ELF-1 (cell line): ENCODE measurements at regions not wholly inside any gene's neighbourhood (a gene's known extent, or its start where the extent isn't known, plus 50 kb on each side); places are given as distances from the start of the nearest gene placed in this dataset.
"Not testable (repeated sequence)": the region's sequence is repeated elsewhere in the genome, so short reads cannot be mapped to it uniquely, and the experiment has no call there.

Source experiments
- DNase-seq: peaks from one replicate; pipeline ENCODE4 v3.0.0-alpha.2; 2016; ENCODE audit warnings: low read depth, low spot score

- no peak for DNase-seq
Observed at GRCh38 chr2:123359636-123360035, 665.5 kb upstream of the CNTNAP5 start.

DNA sequence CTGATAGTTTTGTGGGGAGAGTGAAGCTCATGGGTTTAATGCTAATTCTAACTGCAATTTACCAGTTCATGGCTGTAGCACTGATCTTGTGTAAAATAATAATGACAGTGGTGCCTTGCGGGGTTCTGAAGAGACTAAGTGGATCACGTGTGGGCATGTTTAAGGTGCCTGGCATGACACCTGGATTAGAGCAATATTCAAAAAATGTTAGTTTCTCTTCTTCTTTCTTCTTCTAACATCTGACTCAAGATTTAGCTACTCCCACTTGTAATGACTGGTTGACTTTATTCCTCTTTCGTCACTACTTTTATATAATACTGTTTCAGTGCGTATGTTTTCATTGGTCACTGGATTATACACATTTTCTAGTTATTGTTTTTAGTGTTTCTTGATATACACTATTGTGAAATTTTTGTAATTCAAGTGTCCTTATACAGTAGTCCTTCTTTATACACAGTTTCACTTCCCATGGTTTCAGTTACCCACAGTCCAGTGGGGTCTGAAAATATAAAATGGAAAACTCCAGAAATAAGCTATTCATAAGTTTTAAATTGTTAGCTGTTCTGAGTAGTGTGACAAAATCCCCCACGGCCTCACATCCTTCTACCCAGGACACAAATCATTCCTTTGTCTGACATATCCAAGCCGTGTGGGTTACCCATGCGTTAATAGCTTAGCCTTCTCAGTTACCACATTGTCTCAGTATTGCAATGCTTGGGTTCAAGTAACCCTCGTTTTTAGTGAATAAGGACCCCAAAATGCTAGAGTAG, 662.2 kb upstream of the CNTNAP5 start:
- DNase-seq: no peak

GRCh38 chr2:123363826-123364225, 661.3 kb upstream of the CNTNAP5 start:
- DNase-seq: no peak

DNA sequence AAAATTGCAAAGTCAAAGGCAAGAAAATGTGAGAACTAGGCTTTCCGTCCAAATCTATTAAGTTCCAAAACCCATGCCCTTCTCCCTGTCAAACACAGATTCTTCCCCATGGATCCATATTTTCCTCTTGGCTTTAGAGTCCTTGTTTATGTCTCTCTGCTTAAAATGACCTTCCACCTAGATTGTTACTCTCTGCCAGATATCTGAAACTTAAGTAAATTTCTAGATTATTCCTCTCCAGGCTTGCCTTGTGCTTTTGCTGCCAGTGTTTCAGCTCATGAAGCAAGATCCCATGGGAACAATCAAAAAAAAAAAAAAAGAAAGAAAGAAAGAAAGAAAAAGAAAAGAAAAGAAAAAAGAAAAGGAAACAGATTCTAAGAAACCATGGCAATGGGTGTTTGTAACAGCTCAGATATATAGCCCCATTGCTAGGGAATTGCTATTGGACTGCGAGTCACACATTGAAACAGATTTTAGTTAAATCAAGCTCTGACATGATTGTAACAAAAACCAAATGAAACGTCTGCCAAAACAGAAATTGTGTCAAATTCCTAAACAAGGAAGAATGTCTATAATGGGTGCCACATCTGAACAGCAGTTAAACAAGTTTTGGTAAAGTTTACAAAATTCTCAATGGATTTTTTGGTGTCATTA, 660.7 kb upstream of the CNTNAP5 start:
- no peak for DNase-seq

DNA sequence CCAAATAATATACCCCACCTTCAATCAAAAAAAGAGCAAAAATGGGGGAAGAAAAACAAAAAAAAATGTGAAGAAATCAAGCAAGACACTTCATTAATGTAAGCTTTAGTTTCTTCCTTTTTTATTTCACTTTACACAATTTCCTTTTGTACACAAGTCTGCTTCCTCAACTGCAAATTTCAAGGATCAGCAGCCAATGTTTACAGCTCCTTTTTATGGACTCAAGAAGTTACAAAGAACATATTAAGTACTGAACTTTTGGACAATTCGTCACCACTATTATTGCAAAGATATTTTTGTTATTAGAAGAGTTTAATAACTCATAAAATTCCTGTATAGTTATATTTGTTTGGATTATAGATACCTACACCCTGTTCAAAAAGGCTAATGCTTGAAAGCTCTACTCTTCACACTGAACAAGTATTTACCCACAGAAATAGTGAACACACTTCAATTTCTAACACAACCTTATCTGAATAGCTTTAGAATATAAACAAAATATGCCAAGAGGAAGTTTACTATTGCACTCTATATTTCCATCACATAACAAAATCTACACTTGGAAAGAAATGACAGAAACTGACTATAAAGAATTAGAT, 658.7 kb upstream of the CNTNAP5 start:
- no peak for DNase-seq

GRCh38 chr2:123370186-123370585, 654.9 kb upstream of the CNTNAP5 start:
- DNase-seq: no peak

- no peak for DNase-seq
Observed at GRCh38 chr2:123371535-123371934, 653.6 kb upstream of the CNTNAP5 start.

- no peak for DNase-seq
Observed at GRCh38 chr2:123380370-123380935, 644.6 kb upstream of the CNTNAP5 start.

DNA sequence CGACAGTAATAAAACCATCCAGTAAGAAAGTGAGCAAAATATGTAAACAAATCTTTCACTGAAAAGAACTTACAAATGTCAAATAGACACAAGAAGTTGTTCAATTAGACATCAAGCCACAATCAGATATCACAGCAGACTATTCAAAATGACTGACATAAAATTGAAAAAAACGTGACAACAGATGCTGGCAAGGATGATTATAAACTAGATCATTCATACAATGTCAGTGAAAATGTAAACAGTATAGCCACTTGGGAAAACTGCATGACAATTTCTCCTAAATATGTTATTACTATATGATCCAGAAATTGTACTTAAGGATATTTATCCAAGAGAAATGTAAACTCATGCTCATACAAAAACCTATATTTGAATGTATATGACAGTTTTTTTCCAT, 609.4 kb upstream of the CNTNAP5 start:
- no peak for DNase-seq

GRCh38 chr2:123419976-123420375, 605.1 kb upstream of the CNTNAP5 start:
- DNase-seq: no peak

- DNase-seq: no peak
Observed at GRCh38 chr2:123434546-123435395, 590.3 kb upstream of the CNTNAP5 start.

- no peak for DNase-seq
Observed at GRCh38 chr2:123438251-123438650, 586.8 kb upstream of the CNTNAP5 start.

- DNase-seq: no peak
Observed at GRCh38 chr2:123438675-123439074, 586.4 kb upstream of the CNTNAP5 start.

DNA sequence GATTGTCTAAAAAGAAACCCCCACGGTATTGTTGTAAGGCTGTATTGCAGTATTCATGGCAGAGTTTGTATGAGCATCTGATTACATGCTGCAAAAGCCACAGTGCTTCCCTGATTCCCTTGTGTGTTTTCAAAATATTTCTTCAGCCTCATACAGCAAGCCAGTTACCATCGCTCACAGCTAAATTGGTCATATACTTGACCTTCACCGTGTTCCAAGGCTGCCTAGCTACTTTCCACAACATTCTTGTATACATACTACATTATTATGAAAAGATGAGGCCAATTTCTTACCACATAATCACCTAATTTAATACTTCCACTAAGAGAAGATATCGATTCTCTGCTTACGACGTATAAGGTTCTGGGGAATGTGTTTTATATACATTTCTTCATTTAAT, 576.3 kb upstream of the CNTNAP5 start:
- DNase-seq: no peak

DNA sequence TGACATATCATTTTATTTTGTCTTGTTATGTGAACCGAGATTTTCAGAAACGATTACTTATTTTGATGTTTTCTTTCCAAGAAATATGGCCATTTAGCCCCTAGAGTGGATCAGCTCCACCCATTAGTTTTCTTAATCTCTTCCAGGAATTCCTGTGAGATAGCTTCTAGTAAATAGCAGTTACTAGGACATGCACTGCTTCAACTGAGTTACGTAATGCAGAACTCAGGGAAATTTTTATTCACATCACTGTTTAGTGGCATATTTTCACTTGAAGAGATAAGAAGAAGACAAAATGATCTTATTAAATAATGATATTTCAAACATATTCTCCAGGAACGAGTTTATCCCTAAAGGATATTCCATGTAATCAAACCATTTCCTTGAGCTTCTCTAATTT, 573.5 kb upstream of the CNTNAP5 start:
- no peak for DNase-seq

DNA sequence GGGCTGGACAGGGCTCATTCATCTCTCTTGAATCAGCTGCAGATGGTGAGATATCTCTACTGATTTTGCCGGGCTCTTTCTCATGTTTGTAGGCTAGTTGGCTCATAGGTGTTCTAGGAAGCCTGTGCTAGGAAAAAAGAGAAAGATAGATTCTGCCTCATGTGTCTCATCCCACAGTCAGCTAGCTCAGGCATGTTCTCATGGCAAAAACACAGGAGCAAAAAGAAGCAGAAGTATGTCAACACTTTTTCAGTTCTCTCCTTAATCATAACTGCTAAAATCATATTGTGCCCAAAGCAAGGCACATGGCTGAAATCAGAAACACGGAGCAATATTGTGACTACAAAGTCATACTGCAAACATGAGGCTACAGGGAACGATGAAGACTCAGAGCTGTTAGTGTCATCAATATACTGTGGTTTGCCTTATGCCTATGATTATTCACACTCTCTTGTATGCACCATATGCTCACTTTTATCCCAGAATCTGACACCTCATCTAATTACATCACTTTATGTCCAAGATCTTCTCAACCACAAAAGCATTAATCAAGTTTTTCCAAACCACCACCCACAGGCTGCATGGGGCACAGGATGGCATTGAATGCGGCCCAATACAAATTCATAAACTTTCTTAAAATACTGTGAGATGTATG, 571.9 kb upstream of the CNTNAP5 start:
- no peak for DNase-seq

DNA sequence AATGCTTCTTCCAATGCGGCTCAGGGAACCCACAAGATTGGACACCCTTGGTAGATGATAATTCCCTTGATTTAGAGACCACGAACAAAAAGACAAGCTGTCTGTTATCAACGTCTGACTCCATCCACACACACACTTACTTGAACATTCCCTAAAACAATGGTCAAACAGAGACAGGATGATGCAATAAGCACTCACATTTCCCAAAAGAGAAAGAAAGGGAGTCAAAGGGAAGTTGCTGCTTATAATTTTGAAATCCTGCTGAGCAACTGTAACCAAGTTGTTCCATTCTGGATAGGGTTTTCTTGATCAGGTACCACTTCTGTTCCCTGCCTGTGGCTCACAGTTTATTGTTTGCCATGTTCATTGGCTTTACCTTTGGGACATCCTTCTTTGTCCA, 571.3 kb upstream of the CNTNAP5 start:
- no peak for DNase-seq

DNA sequence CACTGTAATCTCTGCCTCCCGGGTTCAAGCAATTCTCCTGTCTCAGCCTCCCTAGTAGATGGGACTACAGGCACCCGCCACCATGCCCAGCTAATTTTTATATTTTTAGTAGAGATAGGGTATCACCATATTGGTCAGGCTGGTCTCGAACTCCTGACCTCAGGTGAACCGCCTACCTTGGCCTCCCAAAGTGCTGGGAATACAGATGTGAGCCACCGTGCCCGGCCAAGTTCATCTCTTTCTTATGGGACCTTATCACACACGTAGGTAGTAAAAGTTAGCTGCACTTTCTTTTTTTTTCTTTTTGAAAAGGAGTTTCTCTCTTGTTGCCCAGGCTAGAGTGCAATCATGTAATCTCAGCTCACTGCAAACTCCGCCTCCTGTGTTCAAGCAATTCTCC, 569.9 kb upstream of the CNTNAP5 start:
- not testable (repeated sequence) for DNase-seq

DNA sequence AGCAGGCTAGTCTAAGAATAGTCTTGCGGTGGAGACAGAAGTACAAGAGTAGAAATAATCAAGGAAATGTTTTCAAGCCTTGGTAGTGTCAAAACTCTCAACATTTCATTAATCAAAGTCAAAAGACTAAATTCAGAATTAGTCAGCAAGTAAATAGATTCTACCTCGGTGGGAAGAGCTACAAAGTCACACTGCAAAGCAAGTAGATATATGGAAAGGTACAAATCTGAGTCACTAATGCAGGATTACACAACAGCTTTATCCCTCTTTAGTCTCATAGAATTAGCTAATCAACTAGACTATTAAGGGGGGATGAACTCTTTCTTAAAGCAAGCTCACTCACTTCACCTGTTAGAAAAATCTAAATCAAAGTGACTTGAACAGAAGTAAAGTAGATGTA, 568.7 kb upstream of the CNTNAP5 start:
- no peak for DNase-seq

- DNase-seq: no peak
Observed at GRCh38 chr2:123463886-123464285, 561.2 kb upstream of the CNTNAP5 start.

DNA sequence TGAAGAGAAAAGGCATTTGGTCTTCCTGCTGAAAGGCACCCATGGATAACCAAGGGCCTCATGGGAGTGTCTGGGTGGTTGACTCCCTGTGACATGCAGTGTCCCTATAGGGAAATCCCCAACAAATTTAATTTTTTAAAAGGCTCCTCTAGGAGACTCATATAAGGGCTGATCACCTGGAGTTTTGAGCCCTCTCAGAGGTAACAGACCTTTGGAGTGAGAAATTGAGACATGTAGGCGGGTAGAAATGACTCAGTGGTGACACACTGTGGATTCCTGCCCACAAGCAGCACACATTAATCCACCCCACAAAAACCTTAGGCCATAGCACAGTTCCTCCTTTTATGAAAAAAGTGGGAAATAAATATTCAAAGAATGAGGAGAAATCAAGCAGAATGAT, 557.0 kb upstream of the CNTNAP5 start:
- no peak for DNase-seq
